Vagina (tissue), 2 donors: ENCODE measurements at regions not wholly inside any gene's neighbourhood (a gene's known extent, or its start where the extent isn't known, plus 50 kb on each side); places are given as distances from the start of the nearest gene placed in this dataset.

Experiments
- POLR2A ChIP-seq, 2 donors: fragments of 450-650 bp; IDR thresholded peaks; one replicate each; pipeline ENCODE4 v1.6.1; 2017; ENCODE audit warnings: antibody characterized with exemption in 2 of 2, mild to moderate bottlenecking in 2 of 2, moderate library complexity in 2 of 2
- TF ChIP-seq, protein P1 (sequence below), 3 experiments: fragments of 450-650 bp in 2 of 3; fragments of 200-600 bp in 1 of 3; sonication (generic) in 1 of 3; IDR thresholded peaks; one replicate each; pipeline ENCODE4 v1.5.1; 2017 to 2019; ENCODE audit warnings: antibody characterized with exemption in 3 of 3, mild to moderate bottlenecking in 2 of 3, moderate library complexity in 2 of 3

DNA sequence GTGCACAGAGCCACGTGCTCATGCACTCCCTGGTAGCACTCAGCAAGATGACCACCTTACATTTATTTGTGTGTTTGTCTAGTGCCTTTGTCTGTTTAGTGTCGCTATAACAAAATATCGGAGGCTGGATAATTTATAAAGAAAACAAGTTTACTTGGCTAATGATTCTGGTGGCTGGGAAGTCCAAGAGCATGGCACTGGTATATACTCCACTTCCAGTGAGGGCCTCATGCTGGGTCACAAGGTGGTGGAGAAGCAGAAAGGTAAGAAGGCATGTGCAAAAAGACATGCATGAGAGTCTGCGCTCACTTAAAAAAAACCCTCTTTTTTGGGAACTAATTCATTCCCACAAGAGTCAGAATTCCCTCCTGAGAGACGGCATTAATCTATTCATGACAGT lies 52.5 kb upstream of the BOD1 start:
- TF ChIP-seq, protein P1, sequence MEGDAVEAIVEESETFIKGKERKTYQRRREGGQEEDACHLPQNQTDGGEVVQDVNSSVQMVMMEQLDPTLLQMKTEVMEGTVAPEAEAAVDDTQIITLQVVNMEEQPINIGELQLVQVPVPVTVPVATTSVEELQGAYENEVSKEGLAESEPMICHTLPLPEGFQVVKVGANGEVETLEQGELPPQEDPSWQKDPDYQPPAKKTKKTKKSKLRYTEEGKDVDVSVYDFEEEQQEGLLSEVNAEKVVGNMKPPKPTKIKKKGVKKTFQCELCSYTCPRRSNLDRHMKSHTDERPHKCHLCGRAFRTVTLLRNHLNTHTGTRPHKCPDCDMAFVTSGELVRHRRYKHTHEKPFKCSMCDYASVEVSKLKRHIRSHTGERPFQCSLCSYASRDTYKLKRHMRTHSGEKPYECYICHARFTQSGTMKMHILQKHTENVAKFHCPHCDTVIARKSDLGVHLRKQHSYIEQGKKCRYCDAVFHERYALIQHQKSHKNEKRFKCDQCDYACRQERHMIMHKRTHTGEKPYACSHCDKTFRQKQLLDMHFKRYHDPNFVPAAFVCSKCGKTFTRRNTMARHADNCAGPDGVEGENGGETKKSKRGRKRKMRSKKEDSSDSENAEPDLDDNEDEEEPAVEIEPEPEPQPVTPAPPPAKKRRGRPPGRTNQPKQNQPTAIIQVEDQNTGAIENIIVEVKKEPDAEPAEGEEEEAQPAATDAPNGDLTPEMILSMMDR (IDR thresholded peaks at IDR 0.05), result no peak
- no peak for TF ChIP-seq POLR2A (IDR thresholded peaks at IDR 0.05)
